H1 (cell line): ENCODE measurements at regions not wholly inside any gene's neighbourhood (a gene's known extent, or its start where the extent isn't known, plus 50 kb on each side); places are given as distances from the start of the nearest gene placed in this dataset.

Experiments
- CTCF ChIA-PET: fragments of 300-600 bp; sonication (Branson Sonifier 250); formaldehyde crosslinking; loops from one replicate; lab custom pipeline; 2021; ENCODE audit not compliant: partially characterized antibody; lab: Charles Lee
- POLR2A ChIA-PET: fragments of 300-600 bp; sonication (Branson Sonifier 250); formaldehyde crosslinking; loops from one replicate; lab custom pipeline; 2021; ENCODE audit warnings: inconsistent platforms; ENCODE audit not compliant: partially characterized antibody; lab: Charles Lee
- DNase-seq, 2 experiments: peaks; one replicate each; pipeline versions ENCODE4 v3.0.0 to v3.0.0-alpha.2; 2010 to 2022; ENCODE audit warnings: low spot score in 2 of 2, low read depth in 1 of 2, mixed read lengths in 1 of 2
- FAIRE-seq: peaks from 2 replicates; lab custom pipeline; 2011; peaks lifted over from hg19 to GRCh38; lab: Jason Lieb, UNC
- H2AFZ ChIP-seq: 2 replicates; pipeline ENCODE4 v1.8.1; 2012; ENCODE audit warnings: low read length, inconsistent platforms
- H2AK5ac ChIP-seq: 2 replicates; pipeline ENCODE4 v1.6.1; 2013; ENCODE audit warnings: low read depth, low read length
- H2BK120ac ChIP-seq: replicated peaks from 2 replicates; pipeline ENCODE3; 2013; ENCODE audit warnings: low read depth, low read length, inconsistent platforms
- H2BK12ac ChIP-seq: 2 replicates; pipeline ENCODE4 v1.6.1; 2013; ENCODE audit warnings: low read depth, low read length
- H2BK15ac ChIP-seq: 2 replicates; pipeline ENCODE4 v1.6.1; 2013; ENCODE audit warnings: low read length
- H2BK20ac ChIP-seq: 2 replicates; pipeline ENCODE4 v1.6.1; 2013; ENCODE audit warnings: low read length
- H2BK5ac ChIP-seq: 2 replicates; pipeline ENCODE4 v1.6.1; 2013; ENCODE audit warnings: low read depth, low read length
- H3K14ac ChIP-seq: 2 replicates; pipeline ENCODE4 v1.6.1; 2013; ENCODE audit warnings: inconsistent platforms; ENCODE audit not compliant: insufficient read length
- H3K18ac ChIP-seq: 2 replicates; pipeline ENCODE4 v1.6.1; 2013; ENCODE audit warnings: low read length; ENCODE audit errors: extremely low read depth
- H3K23ac ChIP-seq: 2 replicates; pipeline ENCODE4 v1.6.1; 2013; ENCODE audit warnings: inconsistent platforms; ENCODE audit not compliant: insufficient read length
- H3K23me2 ChIP-seq: 2 replicates; pipeline ENCODE4 v1.6.1; 2013; ENCODE audit warnings: low read depth, low read length
- H3K27ac ChIP-seq: 2 replicates; pipeline ENCODE4 v1.6.1; 2011; ENCODE audit warnings: low read depth, low read length, inconsistent platforms
- H3K27me3 ChIP-seq, 4 experiments: replicated peaks in 1 of 4; 1 replicate in 1 of 4; 2 replicates in 3 of 4; pipeline versions ENCODE4 v1.6.1 to v1.8.1; 2011 to 2013; ENCODE audit warnings: low read length in 3 of 4, mild to moderate bottlenecking in 3 of 4, inconsistent platforms in 2 of 4, mixed read lengths in 2 of 4, moderate library complexity in 1 of 4; ENCODE audit not compliant: control insufficient read depth in 3 of 4, insufficient read depth in 3 of 4; ENCODE audit errors: extremely low read depth in 1 of 4
- H3K36me3 ChIP-seq, 4 experiments: 2 replicates each; pipeline versions ENCODE4 v1.6.1 to v1.8.1; 2011 to 2013; ENCODE audit warnings: mild to moderate bottlenecking in 4 of 4, low read length in 3 of 4, moderate library complexity in 2 of 4, control low read depth in 1 of 4, inconsistent platforms in 1 of 4; ENCODE audit not compliant: insufficient read depth in 4 of 4, control insufficient read depth in 2 of 4
- H3K4ac ChIP-seq: replicated peaks from 2 replicates; pipeline ENCODE3; 2013; ENCODE audit warnings: low read length, low read depth, mixed read lengths, inconsistent platforms; ENCODE audit not compliant: insufficient read length
- H3K4me1 ChIP-seq, 4 experiments: replicated peaks in 1 of 4; 1 replicate in 1 of 4; 2 replicates in 3 of 4; pipeline versions ENCODE4 v1.6.1 to v1.8.1; 2011 to 2013; ENCODE audit warnings: low read length in 3 of 4, inconsistent platforms in 2 of 4, mixed read lengths in 1 of 4; ENCODE audit not compliant: insufficient read depth in 4 of 4, control insufficient read depth in 3 of 4
- H3K4me2 ChIP-seq, 2 experiments: 2 replicates each; pipeline versions ENCODE4 v1.6.1 to v1.8.1; 2011 to 2013; ENCODE audit warnings: low read depth in 2 of 2, low read length in 2 of 2, control low read depth in 1 of 2, inconsistent platforms in 1 of 2, mild to moderate bottlenecking in 1 of 2; ENCODE audit not compliant: insufficient read depth in 1 of 2
- H3K4me3 ChIP-seq, 4 experiments: fragments of 200-600, 300-600 bp in 1 of 4; sonication (generic), shearing (Covaris generic), sonication (Bioruptor Twin) in 1 of 4; 2 replicates each; pipeline versions ENCODE4 v1.5.1 to v1.8.1; 2011 to 2016; ENCODE audit warnings: low read length in 4 of 4, low read depth in 3 of 4, control low read depth in 2 of 4, inconsistent platforms in 2 of 4, mild to moderate bottlenecking in 2 of 4, mixed read lengths in 1 of 4, moderate library complexity in 1 of 4; ENCODE audit not compliant: insufficient read depth in 2 of 4; ENCODE audit errors: extremely low read depth in 1 of 4
- H3K56ac ChIP-seq: replicated peaks from 2 replicates; pipeline ENCODE3; 2013; ENCODE audit warnings: low read depth, mild to moderate bottlenecking, mixed read lengths, low read length, inconsistent platforms; ENCODE audit not compliant: insufficient read length
- H3K79me1 ChIP-seq: 2 replicates; pipeline ENCODE4 v1.6.1; 2013; ENCODE audit warnings: low read depth, low read length, control low read depth
- H3K79me2 ChIP-seq, 2 experiments: 2 replicates each; pipeline versions ENCODE4 v1.6.1 to v1.8.1; 2012 to 2013; ENCODE audit warnings: low read length in 2 of 2, mild to moderate bottlenecking in 2 of 2, inconsistent platforms in 1 of 2; ENCODE audit not compliant: insufficient read depth in 2 of 2, control insufficient read depth in 1 of 2
- H3K9ac ChIP-seq, 4 experiments: replicated peaks in 1 of 4; 1 replicate in 1 of 4; 2 replicates in 3 of 4; pipeline versions ENCODE4 v1.6.1 to v1.8.1; 2011 to 2013; ENCODE audit warnings: low read depth in 3 of 4, low read length in 3 of 4, control low read depth in 2 of 4, mild to moderate bottlenecking in 2 of 4, moderate library complexity in 2 of 4, inconsistent platforms in 1 of 4; ENCODE audit errors: extremely low read depth in 1 of 4
- H3K9me3 ChIP-seq, 2 experiments: 2 replicates each; pipeline versions ENCODE4 v1.6.1 to v1.8.1; 2012 to 2013; ENCODE audit warnings: mild to moderate bottlenecking in 2 of 2, moderate library complexity in 2 of 2, control low read depth in 1 of 2, inconsistent platforms in 1 of 2, low read depth in 1 of 2, low read length in 1 of 2, mixed read lengths in 1 of 2; ENCODE audit not compliant: insufficient read depth in 2 of 2
- H4K20me1 ChIP-seq, 2 experiments: replicated peaks in 1 of 2; 2 replicates each; pipeline versions ENCODE3 to v1.8.1; 2011 to 2013; ENCODE audit warnings: inconsistent platforms in 2 of 2, low read length in 2 of 2, mild to moderate bottlenecking in 1 of 2; ENCODE audit not compliant: insufficient read depth in 2 of 2, control insufficient read depth in 1 of 2
- H4K5ac ChIP-seq: 2 replicates; pipeline ENCODE4 v1.6.1; 2013; ENCODE audit warnings: low read length, low read depth, mixed read lengths, inconsistent platforms; ENCODE audit not compliant: insufficient read length
- H4K8ac ChIP-seq: 2 replicates; pipeline ENCODE4 v1.8.0; 2013; ENCODE audit warnings: mild to moderate bottlenecking, moderate library complexity, low read length, inconsistent platforms; ENCODE audit not compliant: insufficient read depth; ENCODE audit errors: extremely low read depth
- H4K91ac ChIP-seq: replicated peaks from 2 replicates; pipeline ENCODE3; 2013; ENCODE audit warnings: low read length, mixed read lengths, inconsistent platforms; ENCODE audit not compliant: insufficient read length
- BRCA1 ChIP-seq: IDR thresholded peaks from 2 replicates; pipeline ENCODE4 v1.6.1; 2012; ENCODE audit warnings: low read depth, low read length, improper control_type of control experiment
- CTCF ChIP-seq, 3 experiments: IDR thresholded peaks; 1 replicate in 2 of 3; 2 replicates in 1 of 3; pipeline versions ENCODE4 v1.5.1 to v1.6.1; 2011; ENCODE audit warnings: low read length in 3 of 3, mild to moderate bottlenecking in 3 of 3, inconsistent platforms in 2 of 3, low read depth in 1 of 3, moderate library complexity in 1 of 3; ENCODE audit not compliant: insufficient read depth in 1 of 3; ENCODE audit errors: control extremely low read depth in 1 of 3
- GABPA ChIP-seq: IDR thresholded peaks from 2 replicates; pipeline ENCODE4 v1.6.1; 2011; ENCODE audit warnings: mild to moderate bottlenecking, low read length, moderate library complexity, borderline replicate concordance; ENCODE audit not compliant: insufficient read depth
- HDAC6 ChIP-seq: IDR thresholded peaks from one replicate; pipeline ENCODE4 v1.7.1; 2012; ENCODE audit warnings: low read depth, mild to moderate bottlenecking, inconsistent platforms, low read length, moderate library complexity
- KDM1A ChIP-seq: fragments of 200-600, 300-600 bp; sonication (generic); IDR thresholded peaks from 2 replicates; pipeline ENCODE4 v1.7.1; 2016; ENCODE audit warnings: mild to moderate bottlenecking, low read length, borderline replicate concordance
- PHF8 ChIP-seq: fragments of 200-600 bp; sonication (generic); conservative IDR thresholded peaks from 2 replicates; pipeline ENCODE4 v1.7.1; 2012; ENCODE audit warnings: low read depth, mild to moderate bottlenecking, inconsistent platforms, low read length, moderate library complexity
- RAD21 ChIP-seq, 2 experiments: IDR thresholded peaks in 1 of 2; conservative IDR thresholded peaks in 1 of 2; 2 replicates each; pipeline ENCODE4 v1.6.1; 2011; ENCODE audit warnings: low read depth in 2 of 2, low read length in 2 of 2, improper control_type of control experiment in 1 of 2, inconsistent platforms in 1 of 2, mild to moderate bottlenecking in 1 of 2, moderate library complexity in 1 of 2
- RBBP5 ChIP-seq: IDR thresholded peaks from 2 replicates; pipeline ENCODE4 v1.7.1; 2012; ENCODE audit warnings: low read depth, mild to moderate bottlenecking, inconsistent platforms, low read length, moderate library complexity, borderline replicate concordance
- SIRT6 ChIP-seq: IDR thresholded peaks from one replicate; pipeline ENCODE4 v1.7.1; 2012; ENCODE audit warnings: low read length, inconsistent platforms
- SRF ChIP-seq: IDR thresholded peaks from 2 replicates; pipeline ENCODE4 v1.6.1; 2011; ENCODE audit warnings: mild to moderate bottlenecking, low read depth, low read length, moderate library complexity
- TCF12 ChIP-seq: IDR thresholded peaks from 2 replicates; pipeline ENCODE4 v1.6.1; 2011; ENCODE audit warnings: low read depth, mild to moderate bottlenecking, low read length
- WGBS, 2 experiments: shearing (Covaris generic) in 1 of 2; methylation state at CpG; one replicate each; pipeline versions ENCODE4 v1.1.6 to v1.1.7; 2013 to 2015; ENCODE audit warnings: low lambda C conversion rate in 2 of 2, mixed read lengths in 2 of 2, inconsistent platforms in 1 of 2, low coverage in 1 of 2, missing lambda C conversion rate in 1 of 2; ENCODE audit not compliant: insufficient replicate concordance in 2 of 2, insufficient coverage in 1 of 2, insufficient read length in 1 of 2; ENCODE audit errors: extremely low coverage in 1 of 2, missing lambda C conversion rate in 1 of 2; 5-methylcytosine and 5-hydroxymethylcytosine counted together

DNA sequence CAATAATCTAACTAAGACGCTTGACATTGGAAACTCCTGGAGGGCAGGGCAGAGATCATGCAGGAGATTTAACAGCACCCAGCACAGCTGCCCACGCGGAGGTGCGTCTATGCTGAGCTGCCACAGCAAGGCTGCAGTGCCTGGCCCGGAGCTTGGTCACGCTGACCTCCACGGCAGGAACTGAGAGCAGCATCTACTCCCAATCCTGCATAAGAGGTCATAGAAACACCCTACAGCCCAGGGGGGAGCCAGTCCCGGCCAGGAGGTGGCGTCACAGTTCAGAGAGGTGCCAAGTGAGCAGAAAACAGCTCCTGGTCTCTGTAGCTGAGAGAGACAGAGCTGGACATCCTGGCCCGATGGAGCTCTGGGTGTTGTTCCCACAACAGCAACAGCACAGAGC, 121.1 kb upstream of the TMEM45B start:
- Histone ChIP-seq H3K18ac (no peak overlapping the region), H3K23ac (no peak overlapping the region), H2BK120ac (no peak overlapping the region), H2BK5ac (no peak overlapping the region), H4K91ac (no peak overlapping the region), H4K5ac (no peak overlapping the region), H2BK15ac (no peak overlapping the region), H3K4me2 (no peak overlapping the region), H3K36me3 (no peaks in the 10 kb centered on the region), H3K4me3 (no peak overlapping the region), H3K79me2 (no peaks in the 10 kb centered on the region), H3K79me1 (no peaks in the 10 kb centered on the region), H2BK12ac (no peak overlapping the region), H2AFZ (no peak overlapping the region), H3K23me2 (peaks cover 2% of the 10 kb centered on the region; the same call in 1 of the 2 replicates), H3K4ac (no peak overlapping the region), H3K14ac (no peak overlapping the region), H4K8ac (no peak overlapping the region), H2AK5ac (no peak overlapping the region), H3K9me3 (no peaks in the 10 kb centered on the region), H2BK20ac (no peak overlapping the region), H3K27me3 (peaks cover 0 to 4% (median 3%) of the 10 kb centered on the region in 4 experiments; a peak in 3 of 7 replicates), H3K4me1 (peaks cover 0 to 3% (median 1%) of the 10 kb centered on the region in 4 experiments; a peak in 2 of 7 replicates), H3K27ac (no peak overlapping the region), H4K20me1 (no peaks in the 10 kb centered on the region), H3K9ac (no peak overlapping the region), H3K56ac (no peak overlapping the region)
- WGBS, 2 experiments = 90% methylated on average over 10 of the region's 10 CpGs; no CpG with 5 or more reads in 1 of the 2 experiments
- POLR2A ChIA-PET = no interaction called here
- FAIRE-seq = no peak
- no peak for DNase-seq
- CTCF ChIA-PET = interaction anchor here (0.6 to 9.0 kb wide), 36 partner anchors 9 to 576 kb away, joined by 3 to 91 read pairs (median 6); partner anchors contain the start of gene BARX2
- TF ChIP-seq SRF = no peak
- TF ChIP-seq KDM1A = no peak
- TF ChIP-seq CTCF (IDR thresholded peaks at IDR 0.05; ENCODE audit: control extremely low read depth in 1 of 3, insufficient read depth in 1 of 3, low read depth in 1 of 3, low read length in 3 of 3) = peak; percentile 19 to 35 (median 33)
- no peak for TF ChIP-seq BRCA1
- no peak for TF ChIP-seq TCF12
- TF ChIP-seq PHF8 = no peak
- no peak for TF ChIP-seq GABPA
- TF ChIP-seq RAD21 (IDR thresholded peaks at IDR 0.05 in 1 of 2, conservative IDR thresholded peaks at IDR 0.05 in 1 of 2; ENCODE audit: low read depth in 2 of 2, low read length in 2 of 2) = peak; percentile 9 to 35; a peak in 2 of 4 replicates
- TF ChIP-seq HDAC6 = no peak
- TF ChIP-seq RBBP5 = no peak
- no peak for TF ChIP-seq SIRT6
